OCI-LY3 (cell line): ENCODE measurements at regions not wholly inside any gene's neighbourhood (a gene's known extent, or its start where the extent isn't known, plus 50 kb on each side); places are given as distances from the start of the nearest gene placed in this dataset.

Experiments used
- H2AFZ ChIP-seq: fragments of 200-600, 300-600 bp; shearing (Covaris generic); 2 replicates; pipeline ENCODE4 v1.6.0; 2014; ENCODE audit warnings: antibody characterized with exemption, low read depth, low read length
- H3K27ac ChIP-seq: fragments of 200-600, 300-600 bp; sonication (generic); 2 replicates; pipeline ENCODE4 v1.5.1; 2014; ENCODE audit warnings: mild to moderate bottlenecking, low read length, moderate library complexity, mixed read lengths
- H3K27me3 ChIP-seq: fragments of 200-600, 300-600 bp; sonication (generic); 2 replicates; pipeline ENCODE4 v1.6.1; 2014; ENCODE audit warnings: low read depth, low read length, mixed read lengths
- H3K36me3 ChIP-seq: fragments of 200-600, 300-600 bp; sonication (generic); replicated peaks from 2 replicates; pipeline ENCODE3; 2014; ENCODE audit warnings: low read depth, low read length, mixed read lengths
- H3K4me1 ChIP-seq: fragments of 300-600, 200-600 bp; sonication (generic); 2 replicates; pipeline ENCODE4 v1.6.1; 2014; ENCODE audit warnings: low read length, mixed read lengths
- H3K4me2 ChIP-seq: fragments of 200-600, 300-600 bp; sonication (generic); 2 replicates; pipeline ENCODE4 v1.6.1; 2014; ENCODE audit warnings: low read length, mixed read lengths
- H3K4me3 ChIP-seq: fragments of 300-600, 200-600 bp; sonication (generic); 2 replicates; pipeline ENCODE4 v1.5.1; 2014; ENCODE audit warnings: antibody characterized with exemption, mild to moderate bottlenecking, low read length, moderate library complexity
- H3K79me2 ChIP-seq: fragments of 300-600, 200-600 bp; shearing (Covaris generic); 2 replicates; pipeline ENCODE4 v1.6.1; 2014; ENCODE audit warnings: mild to moderate bottlenecking, low read length, mixed read lengths
- H3K9ac ChIP-seq: fragments of 300-600, 200-600 bp; shearing (Covaris generic); 2 replicates; pipeline ENCODE4 v1.6.0; 2014; ENCODE audit warnings: mild to moderate bottlenecking, low read length, moderate library complexity
- H3K9me3 ChIP-seq: fragments of 200-600, 300-600 bp; shearing (Covaris generic); 2 replicates; pipeline ENCODE4 v1.6.1; 2014; ENCODE audit warnings: low read length, mixed read lengths; ENCODE audit not compliant: insufficient read depth
- H4K20me1 ChIP-seq: fragments of 200-600, 300-600 bp; sonication (generic); 2 replicates; pipeline ENCODE4 v1.6.1; 2016; ENCODE audit warnings: low read length, mixed read lengths; ENCODE audit not compliant: insufficient read depth
- EZH2phosphoT487 ChIP-seq: fragments of 200-600 bp; shearing (Covaris generic); IDR thresholded peaks from 2 replicates; pipeline ENCODE4 v1.6.1; 2018; ENCODE audit warnings: antibody characterized with exemption, mixed run types, low read depth
- TF ChIP-seq, protein P1 (sequence below): fragments of 200-600, 300-600 bp; sonication (generic); IDR thresholded peaks from 2 replicates; pipeline ENCODE4 v1.5.1; 2014; ENCODE audit warnings: antibody characterized with exemption, low read length, low read depth

DNA sequence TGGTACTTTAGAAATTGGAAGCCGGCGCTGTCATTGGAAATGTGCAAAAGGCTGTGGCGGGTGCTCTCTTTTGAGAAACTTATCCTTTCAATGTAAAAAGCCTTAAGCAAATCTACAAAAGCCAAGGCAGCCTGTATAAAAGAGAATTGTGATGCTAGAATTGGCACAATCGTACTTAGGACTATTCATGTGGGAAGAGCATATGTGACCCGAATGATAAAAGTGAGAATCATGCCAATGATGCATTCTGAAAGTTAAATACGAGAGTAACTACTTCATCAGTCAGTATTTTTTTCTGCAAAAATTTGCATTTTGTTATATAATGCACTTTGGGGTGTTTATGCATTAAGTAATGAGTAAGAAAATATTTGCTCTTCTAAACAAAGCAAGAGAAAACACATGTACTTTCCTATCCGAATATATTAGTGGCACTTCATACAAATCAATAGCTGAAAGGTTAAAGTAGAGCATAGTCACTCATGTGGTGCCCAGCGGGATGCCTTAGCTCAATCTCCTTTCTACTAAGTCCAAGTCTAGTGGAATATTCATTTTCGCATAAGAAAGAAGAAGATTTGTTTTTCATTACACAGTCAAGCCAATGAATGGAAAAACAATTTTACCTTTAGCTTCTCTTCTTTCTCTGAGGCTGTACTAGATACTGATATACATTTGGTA is 1256.6 kb upstream of the B3GALT2 start:
- peaks cover 7% of the 10 kb centered on the region for H3K4me1 ChIP-seq
- H3K4me2 ChIP-seq, result no peak overlapping the region

DNA sequence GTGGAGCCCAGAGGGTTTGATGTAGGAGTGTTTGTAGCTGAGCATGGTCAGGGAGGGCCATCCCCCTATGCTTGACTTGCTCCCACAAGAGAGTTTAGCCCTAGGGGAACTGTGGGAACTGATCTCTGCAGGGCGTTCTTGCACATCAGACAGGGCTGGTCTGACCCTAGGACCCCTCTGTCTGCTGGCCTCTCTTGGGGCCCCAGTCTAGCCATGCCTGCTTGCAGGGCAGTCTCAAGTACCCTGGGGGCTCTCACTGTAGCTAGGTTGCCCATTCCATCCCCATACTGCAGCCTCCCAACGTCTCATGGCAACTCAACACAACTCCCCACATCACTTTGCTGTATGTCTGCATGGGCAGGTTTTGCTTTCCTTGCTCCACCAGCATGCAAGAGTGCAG is 1250.7 kb upstream of the B3GALT2 start:
- Histone ChIP-seq H3K27ac (no peak overlapping the region), H3K4me1 (peaks cover 8% of the 10 kb centered on the region), H3K27me3 (no peaks in the 10 kb centered on the region), H3K9ac (no peak overlapping the region), H3K79me2 (no peaks in the 10 kb centered on the region), H3K4me2 (no peak overlapping the region), H3K36me3 (no peaks in the 10 kb centered on the region), H3K9me3 (no peaks in the 10 kb centered on the region), H4K20me1 (no peaks in the 10 kb centered on the region), H2AFZ (no peak overlapping the region), H3K4me3 (no peak overlapping the region)
- TF ChIP-seq, protein P1, sequence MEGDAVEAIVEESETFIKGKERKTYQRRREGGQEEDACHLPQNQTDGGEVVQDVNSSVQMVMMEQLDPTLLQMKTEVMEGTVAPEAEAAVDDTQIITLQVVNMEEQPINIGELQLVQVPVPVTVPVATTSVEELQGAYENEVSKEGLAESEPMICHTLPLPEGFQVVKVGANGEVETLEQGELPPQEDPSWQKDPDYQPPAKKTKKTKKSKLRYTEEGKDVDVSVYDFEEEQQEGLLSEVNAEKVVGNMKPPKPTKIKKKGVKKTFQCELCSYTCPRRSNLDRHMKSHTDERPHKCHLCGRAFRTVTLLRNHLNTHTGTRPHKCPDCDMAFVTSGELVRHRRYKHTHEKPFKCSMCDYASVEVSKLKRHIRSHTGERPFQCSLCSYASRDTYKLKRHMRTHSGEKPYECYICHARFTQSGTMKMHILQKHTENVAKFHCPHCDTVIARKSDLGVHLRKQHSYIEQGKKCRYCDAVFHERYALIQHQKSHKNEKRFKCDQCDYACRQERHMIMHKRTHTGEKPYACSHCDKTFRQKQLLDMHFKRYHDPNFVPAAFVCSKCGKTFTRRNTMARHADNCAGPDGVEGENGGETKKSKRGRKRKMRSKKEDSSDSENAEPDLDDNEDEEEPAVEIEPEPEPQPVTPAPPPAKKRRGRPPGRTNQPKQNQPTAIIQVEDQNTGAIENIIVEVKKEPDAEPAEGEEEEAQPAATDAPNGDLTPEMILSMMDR, result no peak
- no peak for TF ChIP-seq EZH2phosphoT487

More for the DNA sequence above, 1256.6 kb upstream of the B3GALT2 start:
- no peaks in the 10 kb centered on the region for H3K79me2 ChIP-seq
- no peaks in the 10 kb centered on the region for H3K36me3 ChIP-seq
- no peaks in the 10 kb centered on the region for H4K20me1 ChIP-seq
- H3K27ac ChIP-seq, result no peak overlapping the region
- no peaks in the 10 kb centered on the region for H3K27me3 ChIP-seq
- no peak for TF ChIP-seq EZH2phosphoT487
- TF ChIP-seq, protein P1, result no peak
- H3K4me3 ChIP-seq, result no peak overlapping the region
- H2AFZ ChIP-seq, result no peak overlapping the region
- H3K9ac ChIP-seq, result no peak overlapping the region
- H3K9me3 ChIP-seq, result no peaks in the 10 kb centered on the region

DNA sequence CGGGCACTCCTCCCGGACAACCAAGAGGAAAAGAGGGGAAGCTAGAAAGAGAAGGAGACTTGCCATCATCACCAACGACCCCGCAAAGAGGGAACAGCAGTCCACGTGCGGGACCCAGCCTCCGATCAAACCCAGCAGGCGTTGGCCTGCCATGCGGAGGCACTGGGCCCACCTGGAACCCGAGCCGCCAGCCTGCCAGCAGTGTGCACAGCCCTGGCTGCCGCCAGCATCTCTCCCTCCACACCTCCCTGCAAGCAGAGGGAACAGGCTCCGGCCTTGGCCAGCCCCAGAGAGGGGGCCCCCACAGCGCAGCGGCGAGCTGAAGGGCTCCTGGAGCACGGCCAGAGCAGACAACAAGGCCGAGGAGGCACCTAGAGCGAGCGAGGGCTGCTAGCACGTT is 1244.7 kb upstream of the B3GALT2 start:
- no peak overlapping the region for H2AFZ ChIP-seq
- no peak overlapping the region for H3K9ac ChIP-seq
- no peaks in the 10 kb centered on the region for H4K20me1 ChIP-seq
- no peak for TF ChIP-seq EZH2phosphoT487
- TF ChIP-seq, protein P1, result no peak
- H3K36me3 ChIP-seq, result no peaks in the 10 kb centered on the region
- H3K79me2 ChIP-seq, result no peaks in the 10 kb centered on the region
- H3K4me1 ChIP-seq, result peaks cover 14% of the 10 kb centered on the region
- no peaks in the 10 kb centered on the region for H3K9me3 ChIP-seq
- no peak overlapping the region for H3K27ac ChIP-seq
- H3K4me2 ChIP-seq, result no peak overlapping the region
- H3K27me3 ChIP-seq, result no peaks in the 10 kb centered on the region
- H3K4me3 ChIP-seq, result no peak overlapping the region

DNA sequence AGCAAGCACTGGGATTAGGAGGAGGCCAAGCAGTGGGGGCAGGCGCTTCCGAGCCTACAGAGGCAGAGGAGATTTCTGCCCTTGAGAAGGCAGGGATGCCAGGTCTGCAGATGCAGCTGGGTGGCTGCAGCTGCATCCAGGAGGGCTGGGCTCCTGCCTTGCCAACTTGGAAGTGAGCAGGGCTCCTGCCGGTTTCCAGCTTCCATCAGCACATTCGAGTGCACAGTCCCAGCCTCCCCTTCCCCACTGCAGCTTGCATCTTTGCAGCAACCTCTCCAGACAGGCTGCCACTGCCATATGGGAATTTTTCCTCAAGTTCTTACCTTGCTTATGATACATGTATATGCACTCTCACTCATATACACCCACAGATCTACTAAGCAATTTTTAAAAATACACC is 1234.3 kb upstream of the B3GALT2 start:
- Histone ChIP-seq H3K36me3 (peaks cover 3% of the 10 kb centered on the region), H3K9ac (no peak overlapping the region), H3K9me3 (peaks cover 5% of the 10 kb centered on the region), H2AFZ (no peak overlapping the region), H4K20me1 (no peaks in the 10 kb centered on the region), H3K4me3 (no peak overlapping the region), H3K27ac (no peak overlapping the region), H3K4me2 (no peak overlapping the region), H3K4me1 (no peaks in the 10 kb centered on the region), H3K79me2 (no peaks in the 10 kb centered on the region), H3K27me3 (no peaks in the 10 kb centered on the region)
- TF ChIP-seq EZH2phosphoT487, result no peak
- TF ChIP-seq, protein P1, result no peak
